Mesenchymal stem cell (in vitro differentiated cells and primary cell): ENCODE measurements at regions not wholly inside any gene's neighbourhood (a gene's known extent, or its start where the extent isn't known, plus 50 kb on each side); places are given as distances from the start of the nearest gene placed in this dataset.

Source experiments
- DNase-seq: peaks from one replicate; pipeline ENCODE4 v3.0.0-alpha.2; 2013
- H2AFZ ChIP-seq: one replicate; pipeline ENCODE4 v1.6.1; 2013; ENCODE audit warnings: low read depth, mild to moderate bottlenecking, control low read depth, inconsistent platforms, low read length, moderate library complexity
- H2AK5ac ChIP-seq: 2 replicates; pipeline ENCODE4 v1.6.1; 2013; ENCODE audit warnings: low read length, moderate library complexity, mild to moderate bottlenecking, inconsistent platforms; ENCODE audit not compliant: severe bottlenecking
- H2BK120ac ChIP-seq: one replicate; pipeline ENCODE4 v1.6.1; 2013; ENCODE audit warnings: low read depth, mild to moderate bottlenecking, inconsistent platforms, low read length, moderate library complexity
- H2BK12ac ChIP-seq, 2 experiments: one replicate each; pipeline ENCODE4 v1.6.1; 2013; ENCODE audit warnings: inconsistent platforms in 2 of 2, low read length in 2 of 2, mild to moderate bottlenecking in 2 of 2, moderate library complexity in 2 of 2, control low read depth in 1 of 2
- H2BK15ac ChIP-seq: one replicate; pipeline ENCODE4 v1.6.1; 2013; ENCODE audit warnings: mild to moderate bottlenecking, low read depth, inconsistent platforms; ENCODE audit not compliant: poor library complexity, severe bottlenecking
- H2BK5ac ChIP-seq: 2 replicates; pipeline ENCODE4 v1.6.1; 2013; ENCODE audit warnings: low read depth, mild to moderate bottlenecking, low read length, control low read depth, inconsistent platforms; ENCODE audit not compliant: poor library complexity, severe bottlenecking
- H3K14ac ChIP-seq, 2 experiments: one replicate each; pipeline ENCODE4 v1.6.1; 2013; ENCODE audit warnings: inconsistent platforms in 2 of 2, low read length in 2 of 2, control low read depth in 1 of 2, mild to moderate bottlenecking in 1 of 2, moderate library complexity in 1 of 2
- H3K18ac ChIP-seq, 2 experiments: one replicate each; pipeline ENCODE4 v1.6.1; 2013; ENCODE audit warnings: inconsistent platforms in 2 of 2, low read length in 2 of 2, control low read depth in 1 of 2, low read depth in 1 of 2, mild to moderate bottlenecking in 1 of 2
- H3K23ac ChIP-seq, 2 experiments: one replicate each; pipeline ENCODE4 v1.6.1; 2013; ENCODE audit warnings: inconsistent platforms in 2 of 2, low read length in 2 of 2, mild to moderate bottlenecking in 2 of 2, moderate library complexity in 2 of 2, control low read depth in 1 of 2
- H3K27ac ChIP-seq: 2 replicates; pipeline ENCODE4 v1.5.1; 2013; ENCODE audit warnings: mild to moderate bottlenecking, moderate library complexity, low read length, control low read depth, inconsistent platforms; ENCODE audit not compliant: poor library complexity, severe bottlenecking
- H3K27me3 ChIP-seq, 2 experiments: 2 replicates each; pipeline versions ENCODE4 v1.6.1 to v1.7.0; 2013; ENCODE audit warnings: low read length in 2 of 2, mild to moderate bottlenecking in 2 of 2, moderate library complexity in 2 of 2, control low read depth in 1 of 2, inconsistent platforms in 1 of 2; ENCODE audit not compliant: control insufficient read depth in 1 of 2, insufficient read depth in 1 of 2
- H3K36me3 ChIP-seq, 2 experiments: 2 replicates each; pipeline versions ENCODE4 v1.6.1 to v1.7.0; 2013; ENCODE audit warnings: low read length in 2 of 2, control low read depth in 1 of 2, inconsistent platforms in 1 of 2, low read depth in 1 of 2, mild to moderate bottlenecking in 1 of 2; ENCODE audit not compliant: insufficient read depth in 2 of 2, control insufficient read depth in 1 of 2
- H3K4ac ChIP-seq, 2 experiments: one replicate each; pipeline ENCODE4 v1.6.1; 2013; ENCODE audit warnings: inconsistent platforms in 2 of 2, low read length in 2 of 2, mild to moderate bottlenecking in 2 of 2, moderate library complexity in 2 of 2, control low read depth in 1 of 2, low read depth in 1 of 2
- H3K4me1 ChIP-seq: 2 replicates; pipeline ENCODE4 v1.6.1; 2013; ENCODE audit warnings: low read depth, low read length, control low read depth; ENCODE audit not compliant: control insufficient read depth, insufficient read depth
- H3K4me2 ChIP-seq: 2 replicates; pipeline ENCODE4 v1.6.1; 2013; ENCODE audit warnings: low read length, mild to moderate bottlenecking, inconsistent platforms; ENCODE audit not compliant: poor library complexity, severe bottlenecking
- H3K4me3 ChIP-seq, 2 experiments: 2 replicates each; pipeline versions ENCODE4 v1.5.1 to v1.7.0; 2013; ENCODE audit warnings: low read length in 2 of 2, mild to moderate bottlenecking in 2 of 2, control low read depth in 1 of 2, low read depth in 1 of 2; ENCODE audit not compliant: insufficient read depth in 1 of 2
- H3K79me1 ChIP-seq: replicated peaks from 2 replicates; pipeline ENCODE4 v1.6.1; 2013; ENCODE audit warnings: mild to moderate bottlenecking, control low read depth, low read length, inconsistent platforms; ENCODE audit not compliant: poor library complexity, severe bottlenecking
- H3K9ac ChIP-seq: 2 replicates; pipeline ENCODE4 v1.7.0; 2013; ENCODE audit warnings: mild to moderate bottlenecking, low read length, moderate library complexity
- H3K9me3 ChIP-seq: 2 replicates; pipeline ENCODE4 v1.7.0; 2013; ENCODE audit warnings: mild to moderate bottlenecking, low read length; ENCODE audit not compliant: control insufficient read depth
- H4K8ac ChIP-seq: one replicate; pipeline ENCODE4 v1.6.1; 2013; ENCODE audit warnings: inconsistent platforms, mild to moderate bottlenecking, low read length, moderate library complexity
- H4K91ac ChIP-seq: one replicate; pipeline ENCODE4 v1.6.1; 2013; ENCODE audit warnings: mild to moderate bottlenecking, low read length, inconsistent platforms
- WGBS: methylation state at CpG from one replicate; pipeline ENCODE4 v1.1.7; 2013; ENCODE audit warnings: mixed read lengths; 5-methylcytosine and 5-hydroxymethylcytosine counted together

- no peak overlapping the region for H3K18ac ChIP-seq
- no peak overlapping the region for H2BK120ac ChIP-seq
- no peak overlapping the region for H4K8ac ChIP-seq
- no peak overlapping the region for H2AFZ ChIP-seq
- H3K36me3 ChIP-seq = peaks cover 0 to 4% of the 10 kb centered on the region in 2 experiments
- no peak overlapping the region for H3K23ac ChIP-seq
- no peaks in the 10 kb centered on the region for H3K9me3 ChIP-seq
- H3K9ac ChIP-seq = no peak overlapping the region
- H3K79me1 ChIP-seq = no peaks in the 10 kb centered on the region
- no peak overlapping the region for H2AK5ac ChIP-seq
- DNase-seq = no peak
- H3K4me2 ChIP-seq = no peak overlapping the region
- no peak overlapping the region for H4K91ac ChIP-seq
- H3K4me3 ChIP-seq = no peak overlapping the region
- no peak overlapping the region for H2BK12ac ChIP-seq
- no peak overlapping the region for H2BK15ac ChIP-seq
- H3K14ac ChIP-seq = no peak overlapping the region
- 82% methylated on average over 5 of the region's 6 CpGs for WGBS
- H3K27ac ChIP-seq = no peak overlapping the region
- H3K27me3 ChIP-seq = peaks cover 4 to 19% of the 10 kb centered on the region in 2 experiments
- no peak overlapping the region for H2BK5ac ChIP-seq
- peaks cover 2% of the 10 kb centered on the region for H3K4me1 ChIP-seq
- no peak overlapping the region for H3K4ac ChIP-seq
These were observed 104.0 kb upstream of the POU3F3 start for GRCh38 chr2:104749856-104750460.

GRCh38 chr2:104752504-104752903 is 101.4 kb upstream of the POU3F3 start:
- no peak overlapping the region for H4K8ac ChIP-seq
- H4K91ac ChIP-seq = no peak overlapping the region
- H3K27ac ChIP-seq = no peak overlapping the region
- no peak overlapping the region for H3K23ac ChIP-seq
- peaks cover 1% of the 10 kb centered on the region for H3K4me1 ChIP-seq
- no peak overlapping the region for H2BK12ac ChIP-seq
- no peak overlapping the region for H3K4me3 ChIP-seq
- H3K4ac ChIP-seq = no peak overlapping the region
- no peak overlapping the region for H2BK15ac ChIP-seq
- no peak overlapping the region for H3K4me2 ChIP-seq
- no peak overlapping the region for H3K9ac ChIP-seq
- H2AK5ac ChIP-seq = no peak overlapping the region
- no peak overlapping the region for H2AFZ ChIP-seq
- H3K79me1 ChIP-seq = no peaks in the 10 kb centered on the region
- H2BK120ac ChIP-seq = no peak overlapping the region
- no peak overlapping the region for H3K14ac ChIP-seq
- no peak overlapping the region for H2BK5ac ChIP-seq
- H3K9me3 ChIP-seq = no peaks in the 10 kb centered on the region
- H3K36me3 ChIP-seq = no peaks in the 10 kb centered on the region
- DNase-seq = no peak
- H3K27me3 ChIP-seq = peaks cover 3 to 4% of the 10 kb centered on the region in 2 experiments
- 72% methylated on average over 9 of the region's 9 CpGs for WGBS
- H3K18ac ChIP-seq = no peak overlapping the region

DNA sequence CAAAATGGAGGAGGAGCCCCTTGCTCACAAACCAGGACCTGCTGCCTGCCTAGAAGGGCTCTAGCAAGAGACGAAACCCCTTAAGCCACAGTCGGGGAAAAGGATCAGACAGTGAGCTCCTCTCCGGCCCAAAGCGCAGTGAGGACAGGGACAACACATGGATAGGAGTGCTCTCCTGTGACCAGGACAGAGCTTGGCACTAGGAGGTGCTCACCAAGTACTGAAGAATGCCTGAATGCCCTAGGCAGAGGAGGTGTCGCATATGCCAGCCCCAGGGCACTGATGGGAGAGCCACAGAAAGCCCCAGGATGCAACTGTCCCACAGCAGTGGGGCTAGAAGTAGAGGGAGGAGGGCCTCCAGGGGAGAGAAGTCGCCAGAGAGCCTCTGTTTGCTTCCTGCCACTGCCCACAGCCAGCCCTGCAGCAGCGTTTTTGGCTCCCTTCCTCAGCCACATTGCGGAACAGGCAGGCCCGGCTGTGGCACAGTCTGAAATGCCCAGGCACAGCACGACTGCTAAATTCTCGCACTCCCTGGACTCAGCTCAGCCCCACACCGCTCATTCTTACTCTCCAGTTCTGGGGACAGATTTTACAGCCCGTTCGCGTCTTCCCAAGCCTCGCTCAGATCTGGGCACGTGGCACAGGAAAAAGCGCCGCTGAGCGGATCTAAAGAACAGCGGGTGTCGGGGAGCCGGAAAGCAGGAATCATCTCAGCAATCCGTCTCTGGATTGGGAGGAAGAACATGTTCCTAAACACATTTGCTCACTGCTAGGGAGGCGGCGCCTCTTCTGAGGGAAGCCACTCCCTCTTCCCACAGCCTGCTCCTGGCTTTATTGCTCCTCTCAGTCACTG is 98.7 kb upstream of the POU3F3 start:
- H2BK12ac ChIP-seq = no peak overlapping the region
- no peak overlapping the region for H3K4me2 ChIP-seq
- H3K9me3 ChIP-seq = no peaks in the 10 kb centered on the region
- no peak overlapping the region for H3K23ac ChIP-seq
- peaks cover 3 to 4% of the 10 kb centered on the region in 2 experiments for H3K27me3 ChIP-seq
- H2AFZ ChIP-seq = no peak overlapping the region
- no peak overlapping the region for H3K27ac ChIP-seq
- no peak overlapping the region for H2BK15ac ChIP-seq
- no peak overlapping the region for H3K9ac ChIP-seq
- no peak overlapping the region for H4K8ac ChIP-seq
- H2BK120ac ChIP-seq = no peak overlapping the region
- no peak overlapping the region for H3K4ac ChIP-seq
- H3K4me3 ChIP-seq = no peak overlapping the region
- H3K14ac ChIP-seq = no peak overlapping the region
- no peaks in the 10 kb centered on the region for H3K79me1 ChIP-seq
- peaks cover 5% of the 10 kb centered on the region for H3K4me1 ChIP-seq
- no peak overlapping the region for H3K18ac ChIP-seq
- no peak overlapping the region for H4K91ac ChIP-seq
- no peak overlapping the region for H2AK5ac ChIP-seq
- no peak for DNase-seq
- H2BK5ac ChIP-seq = no peak overlapping the region
- H3K36me3 ChIP-seq = no peaks in the 10 kb centered on the region
- 79% methylated on average over 25 of the region's 26 CpGs for WGBS

DNA sequence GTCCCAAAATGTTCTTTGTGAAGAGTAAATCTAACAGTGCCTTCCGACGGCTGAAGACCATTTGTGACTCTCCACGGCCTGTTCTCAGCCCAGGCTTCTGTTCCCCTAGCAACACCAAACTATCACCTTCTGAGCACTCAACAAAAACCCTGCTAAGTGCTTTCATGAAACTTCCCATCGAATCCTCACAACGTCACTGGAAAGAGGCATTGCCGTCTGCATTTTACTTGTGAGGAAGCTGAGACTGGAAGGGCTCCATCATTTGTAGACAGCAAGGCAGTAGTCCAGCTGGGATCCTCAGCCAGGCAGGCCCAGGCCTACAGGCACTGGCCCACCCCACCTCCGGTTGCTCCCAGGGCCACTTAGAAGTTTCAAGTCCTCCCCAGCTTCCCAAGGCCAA is 97.8 kb upstream of the POU3F3 start:
- Histone ChIP-seq H4K8ac (no peak overlapping the region), H2BK15ac (no peak overlapping the region), H2BK12ac (no peak overlapping the region), H2BK120ac (no peak overlapping the region), H2BK5ac (no peak overlapping the region), H3K9ac (no peak overlapping the region), H3K4ac (no peak overlapping the region), H2AK5ac (no peak overlapping the region), H3K27ac (no peak overlapping the region), H3K27me3 (peaks cover 0 to 4% of the 10 kb centered on the region in 2 experiments), H3K4me1 (peaks cover 5% of the 10 kb centered on the region), H3K4me2 (no peak overlapping the region), H3K14ac (no peak overlapping the region), H3K4me3 (no peak overlapping the region), H3K18ac (no peak overlapping the region), H4K91ac (no peak overlapping the region), H3K79me1 (no peaks in the 10 kb centered on the region), H3K36me3 (no peaks in the 10 kb centered on the region), H3K23ac (no peak overlapping the region), H3K9me3 (no peaks in the 10 kb centered on the region), H2AFZ (no peak overlapping the region)
- no peak for DNase-seq
- WGBS = 84% methylated on average over 7 of the region's 7 CpGs
